HG02763 (cell line): ENCODE measurements at regions not wholly inside any gene's neighbourhood (a gene's known extent, or its start where the extent isn't known, plus 50 kb on each side); places are given as distances from the start of the nearest gene placed in this dataset.
"Not testable (repeated sequence)": the region's sequence is repeated elsewhere in the genome, so short reads cannot be mapped to it uniquely, and the experiment has no call there.

Experiments used
- ATAC-seq: cut with Tn5 transposase; IDR thresholded peaks from one replicate; pipeline ENCODE4 v1.9.1; 2021; ENCODE audit warnings: mild to moderate bottlenecking, moderate library complexity; ENCODE audit not compliant: unreplicated experiment

GRCh38 chr13:111006506-111007031 is 91.7 kb upstream of the ANKRD10 start:
- no peak for ATAC-seq

GRCh38 chr13:111005808-111006505 is 91.1 kb upstream of the ANKRD10 start:
- ATAC-seq: no peak

GRCh38 chr13:111005364-111005763 is 90.5 kb upstream of the ANKRD10 start:
- ATAC-seq: no peak

- no peak for ATAC-seq
These were observed 89.6 kb upstream of the ANKRD10 start for GRCh38 chr13:111004444-111004843.

GRCh38 chr13:111001636-111002035 is 86.8 kb upstream of the ANKRD10 start:
- ATAC-seq: no peak

GRCh38 chr13:110993788-110994187 is 78.9 kb upstream of the ANKRD10 start:
- no peak for ATAC-seq

- ATAC-seq: no peak
These were observed 77.2 kb upstream of the ANKRD10 start for GRCh38 chr13:110991991-110992508.

GRCh38 chr13:110989331-110989730 is 74.5 kb upstream of the ANKRD10 start:
- no peak for ATAC-seq

- ATAC-seq: no peak
These were observed 70.7 kb upstream of the ANKRD10 start for GRCh38 chr13:110985541-110985940.

- no peak for ATAC-seq
These were observed 69.9 kb upstream of the ANKRD10 start for GRCh38 chr13:110984798-110985197.

- no peak for ATAC-seq
These were observed 69.5 kb upstream of the ANKRD10 start for GRCh38 chr13:110984381-110984780.

- ATAC-seq: no peak
These were observed 68.4 kb upstream of the ANKRD10 start for GRCh38 chr13:110983241-110983640.

GRCh38 chr13:110981379-110981778 is 66.5 kb upstream of the ANKRD10 start:
- ATAC-seq: no peak

- no peak for ATAC-seq
These were observed 66.1 kb upstream of the ANKRD10 start for GRCh38 chr13:110980921-110981320.

GRCh38 chr13:110979149-110979548 is 64.3 kb upstream of the ANKRD10 start:
- not testable (repeated sequence) for ATAC-seq

- ATAC-seq: no peak
These were observed 63.5 kb upstream of the ANKRD10 start for GRCh38 chr13:110978390-110978789.

- ATAC-seq: no peak
These were observed 61.9 kb upstream of the ANKRD10 start for GRCh38 chr13:110976785-110977184.

- ATAC-seq: no peak
These were observed 58.3 kb upstream of the ANKRD10 start for GRCh38 chr13:110973007-110973700.

GRCh38 chr13:110971486-110971885 is 56.6 kb upstream of the ANKRD10 start:
- no peak for ATAC-seq

- ATAC-seq: not testable (repeated sequence)
These were observed 52.4 kb upstream of the ANKRD10 start for GRCh38 chr13:110967156-110967855.

- ATAC-seq: no peak
These were observed 50.9 kb upstream of the ANKRD10 start for GRCh38 chr13:110965755-110966134.
